GM23338 (cell line): ENCODE measurements at regions not wholly inside any gene's neighbourhood (a gene's known extent, or its start where the extent isn't known, plus 50 kb on each side); places are given as distances from the start of the nearest gene placed in this dataset.

Experiments used
- ATAC-seq: fragments of 200-7000 bp; cut with Tn5 transposase; 3 replicates; pipeline ENCODE4 v1.9.1; 2020
- DNase-seq: peaks from one replicate; pipeline ENCODE4 v3.0.0-alpha.2; 2015; ENCODE audit warnings: low spot score
- H2AFZ ChIP-seq: fragments of 200-600 bp; sonication (generic); 2 replicates; pipeline ENCODE4 v1.8.0; 2016; ENCODE audit warnings: antibody characterized with exemption, mild to moderate bottlenecking, moderate library complexity
- H3F3A ChIP-seq: fragments of 200-600 bp; sonication (generic); replicated peaks from 2 replicates; pipeline ENCODE4 v1.8.0; 2017; ENCODE audit warnings: antibody characterized with exemption, mixed run types, low read depth
- H3K27ac ChIP-seq: fragments of 200-600 bp; sonication (generic); 2 replicates; pipeline ENCODE4 v1.6.1; 2016; ENCODE audit warnings: low read depth
- H3K27me3 ChIP-seq: fragments of 200-600 bp; sonication (generic); 2 replicates; pipeline ENCODE4 v1.8.0; 2016; ENCODE audit warnings: mild to moderate bottlenecking, mixed run types, moderate library complexity; ENCODE audit not compliant: insufficient read depth
- H3K36me3 ChIP-seq: fragments of 200-600 bp; sonication (generic); 2 replicates; pipeline ENCODE4 v1.8.0; 2016; ENCODE audit warnings: mild to moderate bottlenecking; ENCODE audit not compliant: insufficient read depth
- H3K4me1 ChIP-seq: fragments of 200-600 bp; sonication (generic); 2 replicates; pipeline ENCODE4 v1.8.0; 2016; ENCODE audit warnings: mild to moderate bottlenecking, moderate library complexity; ENCODE audit not compliant: insufficient read depth
- H3K4me2 ChIP-seq: fragments of 200-600 bp; sonication (generic); 2 replicates; pipeline ENCODE4 v1.7.1; 2017; ENCODE audit warnings: mixed run types
- H3K4me3 ChIP-seq: fragments of 200-600 bp; sonication (generic); 2 replicates; pipeline ENCODE4 v1.6.1; 2016; ENCODE audit warnings: mixed run types
- H3K79me2 ChIP-seq: fragments of 200-600 bp; sonication (generic); replicated peaks from 2 replicates; pipeline ENCODE4 v1.8.0; 2017; ENCODE audit warnings: mild to moderate bottlenecking; ENCODE audit not compliant: insufficient read depth
- H3K9me2 ChIP-seq: fragments of 200-600 bp; sonication (generic); 2 replicates; pipeline ENCODE4 v1.8.0; 2017; ENCODE audit not compliant: insufficient read depth
- H4K20me1 ChIP-seq: fragments of 200-600 bp; sonication (generic); replicated peaks from 2 replicates; pipeline ENCODE4 v1.8.0; 2017; ENCODE audit warnings: mild to moderate bottlenecking; ENCODE audit not compliant: insufficient read depth
- H3K27ac Mint-ChIP-seq: 2 replicates; pipeline ENCODE4 v1.8.0; 2020; ENCODE audit warnings: inconsistent platforms, mild to moderate bottlenecking, moderate library complexity, mixed read lengths
- H3K27me3 Mint-ChIP-seq: 3 replicates; pipeline ENCODE4 v1.8.0; 2022; ENCODE audit warnings: low read depth, mild to moderate bottlenecking, moderate library complexity, mixed read lengths, inconsistent platforms; ENCODE audit not compliant: insufficient read depth, poor library complexity
- H3K36me3 Mint-ChIP-seq: 3 replicates; pipeline ENCODE4 v1.8.0; 2021; ENCODE audit warnings: low read depth, mild to moderate bottlenecking, inconsistent platforms, moderate library complexity, mixed read lengths
- H3K4me1 Mint-ChIP-seq: 3 replicates; pipeline ENCODE4 v1.8.0; 2020; ENCODE audit warnings: mild to moderate bottlenecking, inconsistent platforms, mixed read lengths
- H3K4me3 Mint-ChIP-seq: 3 replicates; pipeline ENCODE4 v1.8.0; 2021; ENCODE audit warnings: moderate library complexity, mild to moderate bottlenecking, inconsistent platforms, mixed read lengths
- H3K9me3 Mint-ChIP-seq: 3 replicates; pipeline ENCODE4 v1.8.0; 2020; ENCODE audit warnings: moderate library complexity, mild to moderate bottlenecking, inconsistent platforms, mixed read lengths
- CREB1 ChIP-seq: fragments of 250-450 bp; sonication (Bioruptor Pico); IDR thresholded peaks from 2 replicates; pipeline ENCODE4 v1.5.0; 2020; ENCODE audit warnings: low read depth, mild to moderate bottlenecking, moderate library complexity
- CTCF ChIP-seq, 2 experiments: fragments of 200-600 bp in 1 of 2; sonication (generic) in 1 of 2; conservative IDR thresholded peaks; 2 replicates each; pipeline versions ENCODE4 v1.5.1 to v1.6.1; 2016 to 2017; ENCODE audit warnings: antibody characterized with exemption in 2 of 2, low read depth in 2 of 2, mild to moderate bottlenecking in 2 of 2, moderate library complexity in 1 of 2
- EZH2 ChIP-seq: fragments of 200-600 bp; sonication (generic); IDR thresholded peaks from one replicate; pipeline ENCODE4 v1.8.0; 2017; ENCODE audit warnings: antibody characterized with exemption, mild to moderate bottlenecking, low read depth; ENCODE audit not compliant: unreplicated experiment
- EZH2phosphoT487 ChIP-seq: fragments of 200-600 bp; sonication (generic); IDR thresholded peaks from one replicate; pipeline ENCODE4 v1.8.1; 2018; ENCODE audit warnings: antibody characterized with exemption; ENCODE audit not compliant: unreplicated experiment
- JUNB ChIP-seq: IDR thresholded peaks from one replicate; pipeline ENCODE4 v1.6.1; 2016; ENCODE audit warnings: antibody characterized with exemption; ENCODE audit not compliant: unreplicated experiment
- NANOG ChIP-seq: IDR thresholded peaks from 2 replicates; pipeline ENCODE4 v1.6.1; 2016; ENCODE audit warnings: antibody characterized with exemption, borderline replicate concordance
- POLR2AphosphoS5 ChIP-seq: IDR thresholded peaks from 2 replicates; pipeline ENCODE4 v1.6.1; 2016; ENCODE audit warnings: antibody characterized with exemption, low read depth
- REST ChIP-seq: IDR thresholded peaks from one replicate; pipeline ENCODE4 v1.6.1; 2018; ENCODE audit warnings: antibody characterized with exemption; ENCODE audit not compliant: unreplicated experiment
- STAT1 ChIP-seq: IDR thresholded peaks from one replicate; pipeline ENCODE4 v1.6.1; 2016; ENCODE audit warnings: antibody characterized with exemption; ENCODE audit not compliant: unreplicated experiment
- ZNF114 ChIP-seq: fragments of 250-450 bp; sonication (Bioruptor Pico); IDR thresholded peaks from 2 replicates; pipeline ENCODE4 v1.5.0; 2020; ENCODE audit warnings: mild to moderate bottlenecking, moderate library complexity
- ZNF331 ChIP-seq: fragments of 250-450 bp; sonication (Bioruptor Pico); IDR thresholded peaks from 2 replicates; pipeline ENCODE4 v1.5.0; 2020; ENCODE audit warnings: low read depth, mild to moderate bottlenecking, moderate library complexity
- ZNF462 ChIP-seq: fragments of 250-450 bp; sonication (Bioruptor Pico); IDR thresholded peaks from 2 replicates; pipeline ENCODE4 v1.5.0; 2020; ENCODE audit warnings: mild to moderate bottlenecking, moderate library complexity

- Histone ChIP-seq H3K9me2 (0 out of 2 replicates have a peak, but pooled peaks cover 3% of the 10 kb centered on the region), H3K4me1 (no peaks in the 10 kb centered on the region), H3K27me3 (no peaks in the 10 kb centered on the region), H3K36me3 (no peaks in the 10 kb centered on the region), H3K4me2 (no peak overlapping the region), H3K4me3 (no peak overlapping the region), H3F3A (no peaks in the 10 kb centered on the region), H4K20me1 (no peaks in the 10 kb centered on the region; the same call in 1 of the 2 replicates), H3K27ac (no peak overlapping the region), H2AFZ (peak overlapping the region; percentile 43; the same call in 1 of the 2 replicates), H3K79me2 (no peaks in the 10 kb centered on the region)
- no peak overlapping the region for H3K4me3 Mint-ChIP-seq
- DNase-seq (no peak), ATAC-seq (no peak; the same call in 2 of the 3 replicates)
- H3K9me3 Mint-ChIP-seq: no peaks in the 10 kb centered on the region; the same call in 2 of the 3 replicates
- no peak for TF ChIP-seq EZH2
- no peak for TF ChIP-seq POLR2AphosphoS5
- TF ChIP-seq ZNF331 (CRISPR knock-in tag): no peak
- TF ChIP-seq CTCF (conservative IDR thresholded peaks at IDR 0.05; ENCODE audit: low read depth in 2 of 2): no peak
- TF ChIP-seq ZNF114: no peak
- no peak for TF ChIP-seq NANOG
- no peak overlapping the region for H3K27ac Mint-ChIP-seq
- peaks cover 7% of the 10 kb centered on the region for H3K4me1 Mint-ChIP-seq
- H3K27me3 Mint-ChIP-seq: peaks cover 5% of the 10 kb centered on the region
- H3K36me3 Mint-ChIP-seq: no peaks in the 10 kb centered on the region
Observed at GRCh38 chr4:147137280-147137679, 191.6 kb upstream of the TTC29 start.

GRCh38 chr4:147138171-147138570 is 192.5 kb upstream of the TTC29 start:
- Mint-ChIP-seq H3K9me3 (no peaks in the 10 kb centered on the region; the same call in 2 of the 3 replicates), H3K27ac (no peak overlapping the region), H3K4me3 (no peak overlapping the region), H3K27me3 (peaks cover 1% of the 10 kb centered on the region), H3K4me1 (peaks cover 7% of the 10 kb centered on the region), H3K36me3 (no peaks in the 10 kb centered on the region)
- H3K79me2 ChIP-seq: no peaks in the 10 kb centered on the region
- H3K4me1 ChIP-seq: no peaks in the 10 kb centered on the region
- 0 out of 2 replicates have a peak, but pooled peaks cover 3% of the 10 kb centered on the region for H3K9me2 ChIP-seq
- no peaks in the 10 kb centered on the region for H3K27me3 ChIP-seq
- H3K4me3 ChIP-seq: no peak overlapping the region
- no peak overlapping the region for H3K27ac ChIP-seq
- no peaks in the 10 kb centered on the region; the same call in 1 of the 2 replicates for H4K20me1 ChIP-seq
- DNase-seq: no peak
- ATAC-seq: no peak
- no peak overlapping the region for H2AFZ ChIP-seq
- no peaks in the 10 kb centered on the region for H3F3A ChIP-seq
- no peak overlapping the region for H3K4me2 ChIP-seq
- no peaks in the 10 kb centered on the region for H3K36me3 ChIP-seq
- TF ChIP-seq CREB1 (no peak), ZNF114 (no peak), EZH2 (no peak), REST (no peak), EZH2phosphoT487 (no peak), ZNF462 (CRISPR knock-in tag) (no peak), STAT1 (no peak), JUNB (no peak)
